Mesendoderm (in vitro differentiated cells): ENCODE measurements at regions not wholly inside any gene's neighbourhood (a gene's known extent, or its start where the extent isn't known, plus 50 kb on each side); places are given as distances from the start of the nearest gene placed in this dataset.
A peak's percentile ranks its signal among the peaks of the same experiment; 100 is the strongest.

ENCODE experiments used
- DNase-seq: peaks from one replicate; pipeline ENCODE4 v3.0.0; 2013
- H2AK5ac ChIP-seq: 2 replicates; pipeline ENCODE4 v1.6.1; 2013; ENCODE audit warnings: low read length, inconsistent platforms
- H2BK120ac ChIP-seq: 2 replicates; pipeline ENCODE4 v1.6.1; 2013; ENCODE audit warnings: low read depth, mild to moderate bottlenecking, low read length, moderate library complexity, mixed read lengths
- H2BK15ac ChIP-seq: replicated peaks from 2 replicates; pipeline ENCODE4 v1.6.1; 2013; ENCODE audit warnings: low read depth, mild to moderate bottlenecking, moderate library complexity
- H2BK5ac ChIP-seq: 2 replicates; pipeline ENCODE4 v1.6.1; 2013; ENCODE audit warnings: low read length, inconsistent platforms
- H3K18ac ChIP-seq: 2 replicates; pipeline ENCODE4 v1.6.1; 2013; ENCODE audit warnings: mild to moderate bottlenecking, low read length, mixed read lengths
- H3K23ac ChIP-seq: one replicate; pipeline ENCODE4 v1.6.1; 2013; ENCODE audit warnings: low read length
- H3K27ac ChIP-seq: 2 replicates; pipeline ENCODE4 v1.5.1; 2013; ENCODE audit warnings: low read depth, mild to moderate bottlenecking, inconsistent platforms, low read length, moderate library complexity
- H3K27me3 ChIP-seq: 2 replicates; pipeline ENCODE4 v1.6.1; 2013; ENCODE audit warnings: low read length, control low read depth, mild to moderate bottlenecking, inconsistent platforms; ENCODE audit not compliant: insufficient read depth, poor library complexity
- H3K36me3 ChIP-seq: 2 replicates; pipeline ENCODE4 v1.6.1; 2013; ENCODE audit warnings: low read length, inconsistent platforms; ENCODE audit not compliant: control insufficient read depth, insufficient read depth
- H3K4ac ChIP-seq: one replicate; pipeline ENCODE4 v1.6.1; 2013; ENCODE audit warnings: low read depth, mild to moderate bottlenecking, low read length, moderate library complexity
- H3K4me1 ChIP-seq: 2 replicates; pipeline ENCODE4 v1.6.1; 2013; ENCODE audit warnings: low read depth, low read length, inconsistent platforms; ENCODE audit not compliant: control insufficient read depth
- H3K4me2 ChIP-seq: 2 replicates; pipeline ENCODE4 v1.6.1; 2013; ENCODE audit warnings: low read length
- H3K4me3 ChIP-seq: 2 replicates; pipeline ENCODE4 v1.5.1; 2013; ENCODE audit warnings: mild to moderate bottlenecking, low read length
- H3K56ac ChIP-seq: one replicate; pipeline ENCODE4 v1.6.1; 2013; ENCODE audit warnings: low read length
- H3K79me1 ChIP-seq: 2 replicates; pipeline ENCODE4 v1.6.1; 2013; ENCODE audit warnings: low read length, inconsistent platforms
- H3K79me2 ChIP-seq: 2 replicates; pipeline ENCODE4 v1.6.1; 2013; ENCODE audit warnings: mild to moderate bottlenecking, low read length; ENCODE audit not compliant: control insufficient read depth, insufficient read depth
- H3K9ac ChIP-seq: 2 replicates; pipeline ENCODE4 v1.6.1; 2013; ENCODE audit warnings: low read length, inconsistent platforms
- H4K5ac ChIP-seq: one replicate; pipeline ENCODE4 v1.6.1; 2013; ENCODE audit warnings: low read length
- H4K8ac ChIP-seq: one replicate; pipeline ENCODE4 v1.6.1; 2013; ENCODE audit warnings: low read depth, mild to moderate bottlenecking, control low read depth, low read length, moderate library complexity
- WGBS: extraction: QIAGEN DNeasy Blood & Tissue Kit; methylation state at CpG from one replicate; pipeline ENCODE4 v1.1.7; 2013; ENCODE audit warnings: low lambda C conversion rate, missing lambda C conversion rate; ENCODE audit not compliant: insufficient coverage; ENCODE audit errors: extremely low coverage; 5-methylcytosine and 5-hydroxymethylcytosine counted together

GRCh38 chr12:41731691-41732090, 413.0 kb downstream of the GXYLT1 start:
- no CpG with 5 or more reads among the region's 1 CpG for WGBS
- Histone ChIP-seq H3K4ac (no peak overlapping the region), H3K27me3 (no peaks in the 10 kb centered on the region), H3K56ac (no peak overlapping the region), H3K9ac (no peak overlapping the region), H2BK15ac (no peak overlapping the region), H3K36me3 (no peaks in the 10 kb centered on the region), H3K79me2 (no peaks in the 10 kb centered on the region), H2BK5ac (no peak overlapping the region), H3K79me1 (no peaks in the 10 kb centered on the region), H3K18ac (no peak overlapping the region), H4K5ac (no peak overlapping the region), H3K23ac (no peak overlapping the region), H3K4me3 (no peak overlapping the region), H3K4me1 (no peaks in the 10 kb centered on the region), H2AK5ac (no peak overlapping the region), H4K8ac (no peak overlapping the region), H3K4me2 (no peak overlapping the region), H3K27ac (no peak overlapping the region), H2BK120ac (no peak overlapping the region)
- no peak for DNase-seq

- Histone ChIP-seq H3K27me3 (no peaks in the 10 kb centered on the region), H3K18ac (no peak overlapping the region), H2BK120ac (no peak overlapping the region), H3K79me2 (no peaks in the 10 kb centered on the region), H3K9ac (no peak overlapping the region), H3K56ac (no peak overlapping the region), H4K8ac (no peak overlapping the region), H3K4ac (no peak overlapping the region), H2BK5ac (no peak overlapping the region), H2AK5ac (no peak overlapping the region), H3K27ac (no peak overlapping the region), H2BK15ac (no peak overlapping the region), H3K23ac (no peak overlapping the region), H3K4me1 (no peaks in the 10 kb centered on the region), H3K4me3 (no peak overlapping the region), H3K36me3 (no peaks in the 10 kb centered on the region), H4K5ac (no peak overlapping the region), H3K79me1 (no peaks in the 10 kb centered on the region), H3K4me2 (no peak overlapping the region)
- DNase-seq, result no peak
- WGBS, result no CpG with 5 or more reads among the region's 2 CpGs
Observed at GRCh38 chr12:41731061-41731460, 413.6 kb downstream of the GXYLT1 start.

- DNase-seq, result no peak
- Histone ChIP-seq H4K8ac (no peak overlapping the region), H3K79me1 (no peaks in the 10 kb centered on the region), H3K4me2 (no peak overlapping the region), H3K56ac (no peak overlapping the region), H3K27ac (no peak overlapping the region), H3K27me3 (no peaks in the 10 kb centered on the region), H3K18ac (peak overlapping the region; percentile 68), H3K4me1 (peaks cover 3% of the 10 kb centered on the region), H3K4ac (no peak overlapping the region), H2BK15ac (no peak overlapping the region), H3K4me3 (no peak overlapping the region), H2BK120ac (no peak overlapping the region), H4K5ac (no peak overlapping the region), H2AK5ac (no peak overlapping the region), H3K9ac (no peak overlapping the region), H3K23ac (no peak overlapping the region), H2BK5ac (no peak overlapping the region), H3K79me2 (no peaks in the 10 kb centered on the region), H3K36me3 (no peaks in the 10 kb centered on the region)
- no CpG with 5 or more reads among the region's 2 CpGs for WGBS
Observed at GRCh38 chr12:41724216-41724615, 420.5 kb downstream of the GXYLT1 start.

- Histone ChIP-seq H3K79me1 (no peaks in the 10 kb centered on the region), H2AK5ac (no peak overlapping the region), H3K4me2 (no peak overlapping the region)
Observed at GRCh38 chr12:41719214-41719613, 425.5 kb downstream of the GXYLT1 start.

GRCh38 chr12:41715256-41715655, 429.4 kb downstream of the GXYLT1 start:
- Histone ChIP-seq H3K4ac (no peak overlapping the region), H2BK5ac (no peak overlapping the region), H4K8ac (no peak overlapping the region), H4K5ac (no peak overlapping the region), H3K79me1 (no peaks in the 10 kb centered on the region), H3K56ac (no peak overlapping the region), H3K18ac (no peak overlapping the region), H3K79me2 (no peaks in the 10 kb centered on the region), H2AK5ac (no peak overlapping the region), H3K36me3 (no peaks in the 10 kb centered on the region), H3K9ac (no peak overlapping the region), H2BK120ac (no peak overlapping the region), H3K4me3 (no peak overlapping the region), H3K27me3 (no peaks in the 10 kb centered on the region), H3K4me1 (no peaks in the 10 kb centered on the region), H3K27ac (no peak overlapping the region), H2BK15ac (no peak overlapping the region), H3K23ac (no peak overlapping the region), H3K4me2 (no peak overlapping the region)
- no CpG with 5 or more reads among the region's 3 CpGs for WGBS
- no peak for DNase-seq

More at GRCh38 chr12:41719214-41719613, 425.5 kb downstream of the GXYLT1 start:
- Histone ChIP-seq H2BK120ac (no peak overlapping the region), H2BK15ac (no peak overlapping the region), H3K56ac (no peak overlapping the region), H3K79me2 (no peaks in the 10 kb centered on the region), H3K27me3 (no peaks in the 10 kb centered on the region), H3K4me1 (no peaks in the 10 kb centered on the region), H2BK5ac (no peak overlapping the region), H3K4ac (no peak overlapping the region), H3K23ac (no peak overlapping the region), H3K36me3 (no peaks in the 10 kb centered on the region), H3K27ac (no peak overlapping the region), H3K9ac (no peak overlapping the region), H4K8ac (no peak overlapping the region), H4K5ac (no peak overlapping the region), H3K18ac (no peak overlapping the region), H3K4me3 (no peak overlapping the region)
- no peak for DNase-seq
- no CpG with 5 or more reads among the region's 3 CpGs for WGBS

GRCh38 chr12:41709463-41710285, 435.0 kb downstream of the GXYLT1 start:
- peak; percentile 77 for DNase-seq
- Histone ChIP-seq H4K5ac (no peak overlapping the region), H2BK120ac (no peak overlapping the region), H3K4ac (no peak overlapping the region), H3K9ac (no peak overlapping the region), H2BK15ac (no peak overlapping the region), H3K18ac (no peak overlapping the region), H3K79me2 (no peaks in the 10 kb centered on the region), H3K4me3 (no peak overlapping the region), H3K4me2 (no peak overlapping the region), H4K8ac (no peak overlapping the region), H3K56ac (no peak overlapping the region), H3K36me3 (no peaks in the 10 kb centered on the region), H2BK5ac (no peak overlapping the region), H3K4me1 (peaks cover 5% of the 10 kb centered on the region), H3K23ac (no peak overlapping the region), H3K27ac (no peak overlapping the region), H3K27me3 (no peaks in the 10 kb centered on the region), H3K79me1 (no peaks in the 10 kb centered on the region), H2AK5ac (no peak overlapping the region)
- no CpG with 5 or more reads among the region's 5 CpGs for WGBS
